ENCODE measurements at regions not wholly inside any gene's neighbourhood (a gene's known extent, or its start where the extent isn't known, plus 50 kb on each side); places are given as distances from the start of the nearest gene placed in this dataset.
A peak's percentile ranks its signal among the peaks of the same experiment; 100 is the strongest.

DNA sequence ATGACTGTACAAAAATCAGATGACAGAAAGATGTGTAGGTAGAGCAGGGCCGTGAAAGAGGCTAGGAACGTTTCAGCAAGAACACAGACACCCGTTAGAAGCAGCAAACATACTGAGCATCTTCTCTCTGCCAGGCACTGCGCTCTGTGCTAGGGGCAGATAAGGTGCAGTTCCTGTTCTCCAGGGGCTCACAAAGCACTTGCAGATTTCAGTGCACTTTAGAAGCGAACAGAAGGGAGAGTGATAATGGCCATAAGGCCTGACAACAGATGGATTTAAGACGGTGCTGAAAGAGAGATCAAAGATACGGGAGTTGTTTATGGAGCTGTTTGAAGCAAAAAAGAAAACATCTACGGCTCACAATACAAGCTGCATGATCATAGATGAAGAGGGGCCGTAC lies 200.3 kb upstream of the FOXD3 start:
- 35% methylated on average over 9 of the region's 9 CpGs for whole genome bisulfite sequencing (ENCODE audit: insufficient coverage, insufficient replicate concordance, low lambda C conversion rate, missing lambda C conversion rate)
- BruUV-seq (replicated peaks): no TSS peak
- POLR2A ChIA-PET: no interaction called here
- H3K27ac ChIP-seq (ENCODE audit: control insufficient read depth, insufficient read depth): no peak overlapping the region
- H3K9ac ChIP-seq (ENCODE audit: control insufficient read depth, insufficient read depth, low read length): no peak overlapping the region
- ATAC-seq: no peak
- peaks cover 24% of the 10 kb centered on the region for H3K4me1 ChIP-seq (ENCODE audit: control insufficient read depth, insufficient read depth, low read length)
- SMC1A ChIA-PET (ENCODE audit: uncharacterized antibody, unreplicated experiment): interaction anchor here (0.9 kb wide), 1 partner anchor 13 kb away, joined by 4 read pairs; no protein-coding TSS in a partner anchor
- intact Hi-C loops (cut with micrococcal nuclease; ENCODE audit: unreplicated experiment): no loop called here
- H3K79me2 ChIP-seq (ENCODE audit: control insufficient read depth, insufficient read depth, low read length): no peaks in the 10 kb centered on the region
- no peaks in the 10 kb centered on the region for H4K20me1 ChIP-seq (ENCODE audit: control insufficient read depth, insufficient read depth)
- TF ChIP-seq ZNF622 (IDR thresholded peaks at IDR 0.05) (no peak), LARP7 (IDR thresholded peaks at IDR 0.05) (no peak), NFXL1 (IDR thresholded peaks at IDR 0.05; ENCODE audit: borderline replicate concordance) (no peak), EGR1 (IDR thresholded peaks at IDR 0.05; ENCODE audit: borderline replicate concordance in 1 of 2, low read depth in 2 of 2, low read length in 2 of 2) (no peak), TBL1XR1 (IDR thresholded peaks at IDR 0.05; ENCODE audit: low read depth, low read length) (no peak)
- TF ChIP-seq, protein P1, sequence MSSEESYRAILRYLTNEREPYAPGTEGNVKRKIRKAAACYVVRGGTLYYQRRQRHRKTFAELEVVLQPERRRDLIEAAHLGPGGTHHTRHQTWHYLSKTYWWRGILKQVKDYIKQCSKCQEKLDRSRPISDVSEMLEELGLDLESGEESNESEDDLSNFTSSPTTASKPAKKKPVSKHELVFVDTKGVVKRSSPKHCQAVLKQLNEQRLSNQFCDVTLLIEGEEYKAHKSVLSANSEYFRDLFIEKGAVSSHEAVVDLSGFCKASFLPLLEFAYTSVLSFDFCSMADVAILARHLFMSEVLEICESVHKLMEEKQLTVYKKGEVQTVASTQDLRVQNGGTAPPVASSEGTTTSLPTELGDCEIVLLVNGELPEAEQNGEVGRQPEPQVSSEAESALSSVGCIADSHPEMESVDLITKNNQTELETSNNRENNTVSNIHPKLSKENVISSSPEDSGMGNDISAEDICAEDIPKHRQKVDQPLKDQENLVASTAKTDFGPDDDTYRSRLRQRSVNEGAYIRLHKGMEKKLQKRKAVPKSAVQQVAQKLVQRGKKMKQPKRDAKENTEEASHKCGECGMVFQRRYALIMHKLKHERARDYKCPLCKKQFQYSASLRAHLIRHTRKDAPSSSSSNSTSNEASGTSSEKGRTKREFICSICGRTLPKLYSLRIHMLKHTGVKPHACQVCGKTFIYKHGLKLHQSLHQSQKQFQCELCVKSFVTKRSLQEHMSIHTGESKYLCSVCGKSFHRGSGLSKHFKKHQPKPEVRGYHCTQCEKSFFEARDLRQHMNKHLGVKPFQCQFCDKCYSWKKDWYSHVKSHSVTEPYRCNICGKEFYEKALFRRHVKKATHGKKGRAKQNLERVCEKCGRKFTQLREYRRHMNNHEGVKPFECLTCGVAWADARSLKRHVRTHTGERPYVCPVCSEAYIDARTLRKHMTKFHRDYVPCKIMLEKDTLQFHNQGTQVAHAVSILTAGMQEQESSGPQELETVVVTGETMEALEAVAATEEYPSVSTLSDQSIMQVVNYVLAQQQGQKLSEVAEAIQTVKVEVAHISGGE (CRISPR knock-in tag; IDR thresholded peaks at IDR 0.05): no peak
- 0 out of 2 replicates have a peak overlapping the region, but pooled peaks have one; percentile 10 for H3K4me2 ChIP-seq (ENCODE audit: control insufficient read depth, insufficient read depth)
- RAD21 ChIA-PET (ENCODE audit: unreplicated experiment): no interaction called here
- in situ Hi-C loops (cut with MboI): no loop called here
- H3K36me3 ChIP-seq (ENCODE audit: control insufficient read depth in 2 of 2, insufficient read depth in 2 of 2, low read length in 1 of 2): no peaks in the 10 kb centered on the region
- H3K4me3 ChIP-seq: no peak overlapping the region
- peak; percentile 44 for FAIRE-seq
- H3K9me3 ChIP-seq (replicated peaks; ENCODE audit: control insufficient read depth, insufficient read depth, low read length): no peaks in the 10 kb centered on the region
- H2AFZ ChIP-seq (ENCODE audit: control insufficient read depth, low read depth, low read length): peak overlapping the region; percentile 69
- H3K27me3 ChIP-seq (replicated peaks in 1 of 2; ENCODE audit: control insufficient read depth in 2 of 2, insufficient read depth in 2 of 2, low read length in 1 of 2): no peaks in the 10 kb centered on the region
- CTCF ChIA-PET: interaction anchor here (1.0 to 2.0 kb wide), 2 partner anchors 27 to 157 kb away, joined by 3 to 6 read pairs; no protein-coding TSS in a partner anchor
- no peak for DNase-seq (ENCODE audit: low read depth, low spot score)
